GM12874 (cell line): ENCODE measurements at regions not wholly inside any gene's neighbourhood (a gene's known extent, or its start where the extent isn't known, plus 50 kb on each side); places are given as distances from the start of the nearest gene placed in this dataset.

Experiments used
- TF ChIP-seq, protein P1 (sequence below): IDR thresholded peaks from 2 replicates; pipeline ENCODE4 v1.5.1; 2011; ENCODE audit warnings: low read depth, mild to moderate bottlenecking, control low read depth, low read length, moderate library complexity; ENCODE audit not compliant: insufficient read depth

DNA sequence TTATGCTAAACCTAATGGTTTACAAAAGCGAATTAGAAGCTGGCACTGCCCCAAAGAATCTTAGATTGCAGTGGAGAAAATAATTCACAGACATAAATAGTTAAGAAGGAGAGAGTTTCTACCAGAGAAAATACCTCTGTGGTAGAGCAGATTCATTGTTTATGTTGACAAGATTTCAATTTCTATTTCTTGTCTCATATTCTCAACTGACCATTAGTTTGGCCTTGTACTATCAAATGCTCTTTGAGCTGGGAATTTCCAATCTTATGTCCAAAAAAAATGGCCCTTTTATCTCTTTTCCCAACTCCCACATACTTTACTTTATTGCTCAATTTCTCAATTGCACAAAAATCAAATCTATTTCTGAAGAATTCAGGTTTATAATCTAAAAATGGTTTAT, 804.1 kb upstream of the CITED2 start:
- TF ChIP-seq, protein P1, sequence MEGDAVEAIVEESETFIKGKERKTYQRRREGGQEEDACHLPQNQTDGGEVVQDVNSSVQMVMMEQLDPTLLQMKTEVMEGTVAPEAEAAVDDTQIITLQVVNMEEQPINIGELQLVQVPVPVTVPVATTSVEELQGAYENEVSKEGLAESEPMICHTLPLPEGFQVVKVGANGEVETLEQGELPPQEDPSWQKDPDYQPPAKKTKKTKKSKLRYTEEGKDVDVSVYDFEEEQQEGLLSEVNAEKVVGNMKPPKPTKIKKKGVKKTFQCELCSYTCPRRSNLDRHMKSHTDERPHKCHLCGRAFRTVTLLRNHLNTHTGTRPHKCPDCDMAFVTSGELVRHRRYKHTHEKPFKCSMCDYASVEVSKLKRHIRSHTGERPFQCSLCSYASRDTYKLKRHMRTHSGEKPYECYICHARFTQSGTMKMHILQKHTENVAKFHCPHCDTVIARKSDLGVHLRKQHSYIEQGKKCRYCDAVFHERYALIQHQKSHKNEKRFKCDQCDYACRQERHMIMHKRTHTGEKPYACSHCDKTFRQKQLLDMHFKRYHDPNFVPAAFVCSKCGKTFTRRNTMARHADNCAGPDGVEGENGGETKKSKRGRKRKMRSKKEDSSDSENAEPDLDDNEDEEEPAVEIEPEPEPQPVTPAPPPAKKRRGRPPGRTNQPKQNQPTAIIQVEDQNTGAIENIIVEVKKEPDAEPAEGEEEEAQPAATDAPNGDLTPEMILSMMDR = no peak

DNA sequence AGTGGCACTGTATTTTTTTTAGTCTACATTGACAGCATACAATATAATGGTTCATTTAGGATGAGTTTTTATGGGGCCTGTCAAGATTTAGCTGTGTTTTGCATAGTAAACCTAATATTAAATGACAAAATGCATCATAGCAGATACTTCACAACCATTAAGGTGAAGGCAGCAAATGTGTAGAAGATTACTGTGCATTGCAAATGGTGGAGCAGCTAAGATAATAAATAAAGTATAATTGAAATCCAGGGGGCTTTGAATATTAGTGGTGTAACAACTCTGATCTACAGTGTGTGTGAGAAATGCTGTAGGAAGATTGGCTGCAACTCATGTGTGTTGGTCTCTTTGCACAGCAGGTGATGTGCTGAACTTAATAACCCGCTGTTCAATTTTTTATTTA, 801.9 kb upstream of the CITED2 start:
- TF ChIP-seq, protein P1 = no peak

DNA sequence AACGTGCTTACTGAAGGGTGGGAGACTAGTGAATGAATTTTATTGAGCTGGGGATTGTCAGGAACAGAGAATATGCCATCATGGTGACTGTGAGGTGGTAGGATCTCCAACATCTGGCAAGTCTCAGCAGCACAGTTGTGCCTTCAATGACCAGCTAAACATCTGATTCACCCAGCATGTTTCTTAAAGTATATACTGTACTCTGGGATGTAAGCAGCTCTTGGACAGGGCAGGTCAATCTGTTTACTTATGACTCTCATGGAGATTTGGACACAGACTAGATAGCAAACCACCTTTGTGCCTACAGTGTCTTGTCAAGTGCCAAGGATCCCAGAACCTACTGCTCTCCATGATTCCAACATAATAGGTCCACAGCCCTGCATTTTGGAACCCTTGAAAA, 801.0 kb upstream of the CITED2 start:
- TF ChIP-seq, protein P1 = no peak

DNA sequence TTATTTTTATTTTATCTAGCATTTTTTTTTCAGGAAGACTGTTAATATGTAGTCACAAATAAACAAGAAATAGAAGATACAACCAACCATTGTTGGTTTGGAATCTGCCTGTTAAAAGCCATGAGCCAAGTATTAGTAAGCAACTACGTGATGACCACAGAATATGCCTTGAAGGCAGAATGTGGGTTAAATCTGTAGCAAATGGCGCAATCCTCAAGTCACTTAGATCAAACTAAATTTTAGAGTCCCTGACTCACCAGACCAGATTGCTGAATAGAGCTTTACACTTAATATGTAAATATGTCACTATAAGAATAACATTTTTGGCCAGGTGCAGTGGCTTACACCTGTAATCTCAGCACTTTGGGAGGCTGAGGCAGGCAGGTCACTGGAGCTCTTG, 800.1 kb upstream of the CITED2 start:
- TF ChIP-seq, protein P1 = no peak

DNA sequence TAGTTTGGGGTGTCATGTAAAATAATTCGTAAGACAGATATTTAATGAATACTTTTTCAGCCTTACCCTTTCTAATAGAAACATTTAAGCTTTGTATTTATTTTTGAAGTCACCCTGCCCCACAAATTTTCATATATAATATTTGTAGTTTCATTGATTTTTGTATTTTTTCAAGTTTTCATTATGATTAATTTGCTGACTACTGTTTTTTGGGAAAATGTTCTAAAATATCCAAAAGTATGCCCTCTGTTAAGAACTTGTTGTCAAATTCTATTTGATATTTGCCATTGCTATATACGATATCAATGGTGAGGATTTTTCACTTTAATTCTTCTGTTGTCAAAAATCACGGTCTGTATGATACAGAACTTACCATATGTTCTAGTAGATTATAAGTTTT, 793.9 kb upstream of the CITED2 start:
- TF ChIP-seq, protein P1 = no peak

DNA sequence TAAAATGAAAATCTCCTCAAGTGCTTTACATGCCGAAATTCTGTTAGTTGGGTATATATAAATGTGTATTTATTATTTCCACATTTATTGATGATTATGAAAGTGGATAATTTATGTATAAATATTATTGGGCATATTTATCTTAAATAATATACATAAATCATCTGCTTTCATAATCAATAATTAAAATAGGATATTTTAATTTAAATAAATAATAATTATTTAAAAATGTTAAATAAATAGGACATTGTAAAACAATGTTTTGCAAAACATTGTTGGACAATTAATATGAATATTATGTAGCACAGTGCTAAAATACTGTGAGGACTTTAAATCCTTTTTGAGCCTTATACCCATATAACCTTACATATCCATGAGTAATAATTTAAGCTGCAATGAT, 786.5 kb upstream of the CITED2 start:
- TF ChIP-seq, protein P1 = no peak

DNA sequence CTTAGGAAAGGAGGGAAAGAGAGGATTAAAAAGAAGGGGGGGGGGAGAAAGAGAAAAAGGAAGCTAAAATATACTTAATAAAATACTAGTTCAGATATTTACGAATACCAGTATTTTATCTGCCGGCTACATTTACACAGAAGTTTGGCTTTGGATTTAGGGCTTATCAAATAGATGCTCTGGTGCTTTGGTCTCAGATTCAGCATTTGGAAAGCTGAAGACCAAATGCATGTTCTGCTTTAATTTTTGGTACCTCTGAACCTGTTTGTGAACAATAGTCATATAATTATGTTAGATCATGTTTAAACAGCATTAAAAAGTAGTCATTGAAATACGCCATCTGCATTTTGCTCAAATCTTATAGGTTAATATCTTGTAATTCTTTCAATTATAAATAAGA, 786.0 kb upstream of the CITED2 start:
- TF ChIP-seq, protein P1 = no peak

DNA sequence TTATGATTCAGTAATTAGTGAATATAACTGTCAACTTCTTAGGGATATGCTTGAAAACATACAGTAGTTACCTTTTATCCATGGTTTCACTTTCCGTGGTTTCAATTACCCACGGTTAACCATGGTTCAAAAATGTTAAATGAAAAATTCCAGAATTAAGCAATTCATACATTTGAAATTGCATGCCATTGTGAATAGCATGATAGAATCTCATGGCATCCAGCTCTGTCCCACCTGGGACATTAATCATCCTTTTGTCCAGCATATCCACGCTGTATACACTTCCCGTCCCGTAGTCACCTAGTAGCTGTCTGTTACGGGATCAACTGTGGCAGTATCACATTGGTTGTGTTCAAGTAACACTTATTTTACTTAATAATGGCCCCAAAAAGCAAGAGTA, 781.7 kb upstream of the CITED2 start:
- TF ChIP-seq, protein P1 = no peak
